GM21717 (cell line): ENCODE measurements at regions not wholly inside any gene's neighbourhood (a gene's known extent, or its start where the extent isn't known, plus 50 kb on each side); places are given as distances from the start of the nearest gene placed in this dataset.

Source experiments
- ATAC-seq: cut with Tn5 transposase; IDR thresholded peaks from one replicate; pipeline ENCODE4 v1.9.1; 2021; ENCODE audit warnings: mild to moderate bottlenecking, moderate library complexity; ENCODE audit not compliant: unreplicated experiment

GRCh38 chr10:78932861-78933260, 135.9 kb upstream of the ZMIZ1 start:
- no peak for ATAC-seq

- no peak for ATAC-seq
Observed at GRCh38 chr10:78933828-78934531, 134.8 kb upstream of the ZMIZ1 start.

GRCh38 chr10:78934532-78934898, 134.3 kb upstream of the ZMIZ1 start:
- ATAC-seq = no peak

- ATAC-seq = no peak
Observed at GRCh38 chr10:78934994-78935602, 133.7 kb upstream of the ZMIZ1 start.

- ATAC-seq = no peak
Observed at GRCh38 chr10:78935697-78936407, 132.9 kb upstream of the ZMIZ1 start.

GRCh38 chr10:78936412-78937342, 132.1 kb upstream of the ZMIZ1 start:
- ATAC-seq = no peak

GRCh38 chr10:78937393-78937792, 131.4 kb upstream of the ZMIZ1 start:
- ATAC-seq = no peak

- ATAC-seq = no peak
Observed at GRCh38 chr10:78937800-78938694, 130.7 kb upstream of the ZMIZ1 start.

GRCh38 chr10:78938695-78939672, 129.8 kb upstream of the ZMIZ1 start:
- no peak for ATAC-seq

- ATAC-seq = no peak
Observed at GRCh38 chr10:78942091-78942501, 126.7 kb upstream of the ZMIZ1 start.

GRCh38 chr10:78944723-78945312, 123.9 kb upstream of the ZMIZ1 start:
- ATAC-seq = no peak

GRCh38 chr10:78945838-78946237, 122.9 kb upstream of the ZMIZ1 start:
- ATAC-seq = no peak

- ATAC-seq = no peak
Observed at GRCh38 chr10:78947226-78947625, 121.5 kb upstream of the ZMIZ1 start.

GRCh38 chr10:78947733-78948132, 121.0 kb upstream of the ZMIZ1 start:
- ATAC-seq = no peak

- no peak for ATAC-seq
Observed at GRCh38 chr10:78948621-78949030, 120.1 kb upstream of the ZMIZ1 start.

- ATAC-seq = no peak
Observed at GRCh38 chr10:78950656-78951587, 117.8 kb upstream of the ZMIZ1 start.

- ATAC-seq = no peak
Observed at GRCh38 chr10:78952030-78952429, 116.7 kb upstream of the ZMIZ1 start.
